Smooth muscle cell (in vitro differentiated cells): ENCODE measurements at regions not wholly inside any gene's neighbourhood (a gene's known extent, or its start where the extent isn't known, plus 50 kb on each side); places are given as distances from the start of the nearest gene placed in this dataset.
"Not testable (repeated sequence)": the region's sequence is repeated elsewhere in the genome, so short reads cannot be mapped to it uniquely, and the experiment has no call there.

Experiments
- DNase-seq: peaks from one replicate; lab custom pipeline; 2025; ENCODE audit not compliant: unreplicated experiment; lab: John Stamatoyannopoulos, UW
- H2AFZ ChIP-seq: fragments of 200-600 bp; sonication (generic); 2 replicates; pipeline ENCODE4 v1.6.0; 2016; ENCODE audit warnings: antibody characterized with exemption, low read depth, mild to moderate bottlenecking
- H3F3A ChIP-seq: fragments of 200-600 bp; sonication (generic); 2 replicates; pipeline ENCODE4 v1.6.0; 2017; ENCODE audit warnings: antibody characterized with exemption, low read depth
- H3K27ac ChIP-seq: fragments of 200-600 bp; sonication (generic); 2 replicates; pipeline ENCODE4 v1.5.1; 2016; ENCODE audit warnings: low read depth, mild to moderate bottlenecking
- H3K27me3 ChIP-seq: fragments of 200-600 bp; sonication (generic); 2 replicates; pipeline ENCODE4 v1.6.1; 2016; ENCODE audit warnings: low read depth, mild to moderate bottlenecking
- H3K36me3 ChIP-seq: fragments of 200-600 bp; sonication (generic); 2 replicates; pipeline ENCODE4 v1.5.1; 2016; ENCODE audit warnings: low read depth
- H3K4me1 ChIP-seq: fragments of 200-600 bp; sonication (generic); 2 replicates; pipeline ENCODE4 v1.5.1; 2016; ENCODE audit warnings: low read depth
- H3K4me2 ChIP-seq: fragments of 200-600 bp; sonication (generic); 2 replicates; pipeline ENCODE4 v1.6.0; 2016; ENCODE audit warnings: mild to moderate bottlenecking
- H3K4me3 ChIP-seq: fragments of 200-600 bp; sonication (generic); 2 replicates; pipeline ENCODE4 v1.5.1; 2016; ENCODE audit warnings: mild to moderate bottlenecking
- H3K79me2 ChIP-seq: fragments of 200-600 bp; sonication (generic); 2 replicates; pipeline ENCODE4 v1.6.0; 2016; ENCODE audit warnings: low read depth, mild to moderate bottlenecking
- H3K9ac ChIP-seq: fragments of 200-600 bp; sonication (generic); 2 replicates; pipeline ENCODE4 v1.6.0; 2016; ENCODE audit warnings: low read depth
- H3K9me3 ChIP-seq: fragments of 200-600 bp; sonication (generic); replicated peaks from 2 replicates; pipeline ENCODE4 v1.5.1; 2016; ENCODE audit warnings: low read depth
- H4K20me1 ChIP-seq: fragments of 200-600 bp; sonication (generic); 2 replicates; pipeline ENCODE4 v1.6.0; 2016; ENCODE audit warnings: low read depth
- CTCF ChIP-seq: fragments of 200-600 bp; sonication (generic); IDR thresholded peaks from 2 replicates; pipeline ENCODE4 v1.5.1; 2017; ENCODE audit warnings: borderline replicate concordance, mild to moderate bottlenecking, antibody characterized with exemption; ENCODE audit not compliant: insufficient read depth, poor library complexity, severe bottlenecking
- WGBS: methylation state at CpG from one replicate; pipeline ENCODE4 v1.1.7; 2016; ENCODE audit warnings: low lambda C conversion rate; 5-methylcytosine and 5-hydroxymethylcytosine counted together

GRCh38 chr2:83991992-83992391 lies 467.1 kb downstream of the SUCLG1 start:
- H3K36me3 ChIP-seq: no peaks in the 10 kb centered on the region
- 72% methylated on average over 3 of the region's 3 CpGs for WGBS
- no peak overlapping the region for H3K9ac ChIP-seq
- no peak overlapping the region for H3K4me2 ChIP-seq
- H2AFZ ChIP-seq: no peak overlapping the region
- no peaks in the 10 kb centered on the region for H3K79me2 ChIP-seq
- no peaks in the 10 kb centered on the region for H3K4me1 ChIP-seq
- no peak for TF ChIP-seq CTCF
- H3F3A ChIP-seq: no peaks in the 10 kb centered on the region
- H4K20me1 ChIP-seq: no peaks in the 10 kb centered on the region
- H3K9me3 ChIP-seq: no peaks in the 10 kb centered on the region
- H3K4me3 ChIP-seq: no peak overlapping the region
- no peak overlapping the region for H3K27ac ChIP-seq
- H3K27me3 ChIP-seq: no peaks in the 10 kb centered on the region
- no peak for DNase-seq

GRCh38 chr2:83990636-83991035 lies 468.4 kb downstream of the SUCLG1 start:
- Histone ChIP-seq H3K9me3 (no peaks in the 10 kb centered on the region), H4K20me1 (no peaks in the 10 kb centered on the region), H3F3A (no peaks in the 10 kb centered on the region), H3K4me3 (no peak overlapping the region), H3K79me2 (no peaks in the 10 kb centered on the region), H3K27ac (no peak overlapping the region), H2AFZ (no peak overlapping the region), H3K9ac (no peak overlapping the region), H3K36me3 (no peaks in the 10 kb centered on the region), H3K27me3 (no peaks in the 10 kb centered on the region), H3K4me2 (no peak overlapping the region), H3K4me1 (no peaks in the 10 kb centered on the region)
- WGBS: 44% methylated on average over 1 of the region's 1 CpG
- no peak for DNase-seq
- TF ChIP-seq CTCF: no peak

GRCh38 chr2:83976628-83977027 lies 482.5 kb downstream of the SUCLG1 start:
- H3K27ac ChIP-seq, H3K36me3 ChIP-seq, H3K4me3 ChIP-seq, H3K27me3 ChIP-seq, H2AFZ ChIP-seq, H3K9ac ChIP-seq, DNase-seq, H4K20me1 ChIP-seq, H3K9me3 ChIP-seq, H3K4me1 ChIP-seq, H3F3A ChIP-seq, H3K79me2 ChIP-seq, H3K4me2 ChIP-seq: not testable (repeated sequence)
- 97% methylated on average over 6 of the region's 6 CpGs for WGBS

- Histone ChIP-seq H3K79me2 (no peaks in the 10 kb centered on the region), H3K36me3 (no peaks in the 10 kb centered on the region), H3K9me3 (no peaks in the 10 kb centered on the region), H3K4me3 (no peak overlapping the region), H3F3A (peaks cover 22% of the 10 kb centered on the region), H3K4me2 (peak overlapping the region; percentile 69), H4K20me1 (no peaks in the 10 kb centered on the region), H3K27ac (peak overlapping the region; percentile 82), H3K4me1 (peaks cover 8% of the 10 kb centered on the region), H2AFZ (peak overlapping the region; percentile 20), H3K27me3 (no peaks in the 10 kb centered on the region), H3K9ac (no peak overlapping the region)
- WGBS: 27% methylated on average over 3 of the region's 3 CpGs
- no peak for TF ChIP-seq CTCF
- no peak for DNase-seq
These were observed 487.0 kb downstream of the SUCLG1 start for GRCh38 chr2:83972128-83972527.
